ENCODE measurements at regions not wholly inside any gene's neighbourhood (a gene's known extent, or its start where the extent isn't known, plus 50 kb on each side); places are given as distances from the start of the nearest gene placed in this dataset.

DNA sequence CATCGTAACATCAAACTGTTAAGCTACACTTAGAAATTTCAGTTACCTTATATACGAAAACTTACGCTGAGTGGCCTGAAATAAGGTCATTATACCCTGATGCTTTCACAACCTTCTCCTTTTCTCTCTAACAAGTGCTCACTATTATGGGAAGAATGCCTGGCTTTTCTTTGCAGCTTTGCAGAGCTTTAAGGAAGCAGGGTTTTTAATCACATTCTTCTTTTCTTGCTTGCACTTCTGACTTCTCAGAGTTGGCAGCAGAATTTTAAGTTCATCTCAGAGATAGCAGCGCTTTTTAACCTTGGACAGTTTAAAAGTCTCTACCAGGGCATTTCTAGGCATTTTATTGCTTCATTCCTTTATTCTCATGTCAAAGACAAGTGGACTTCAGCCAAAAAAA, 285.1 kb downstream of the SPRY2 start:
- no peak for TF ChIP-seq POLR2A (IDR thresholded peaks at IDR 0.05)
- TF ChIP-seq CTCF (IDR thresholded peaks at IDR 0.05 in 8 of 11, conservative IDR thresholded peaks at IDR 0.05 in 3 of 11) = no peak
- no peak for TF ChIP-seq POLR2AphosphoS5 (IDR thresholded peaks at IDR 0.05)

Measured in spleen (tissue), 7 donors.